Choroid plexus epithelial cell (primary cell): ENCODE measurements at regions not wholly inside any gene's neighbourhood (a gene's known extent, or its start where the extent isn't known, plus 50 kb on each side); places are given as distances from the start of the nearest gene placed in this dataset.

ENCODE experiments used
- DNase-seq: peaks from one replicate; pipeline ENCODE4 v3.0.0-alpha.2; 2010; ENCODE audit warnings: low read depth
- H3K4me3 ChIP-seq: 2 replicates; pipeline ENCODE4 v1.5.1; 2011; ENCODE audit warnings: low read depth, mild to moderate bottlenecking, control low read depth, low read length, moderate library complexity
- CTCF ChIP-seq: conservative IDR thresholded peaks from 2 replicates; pipeline ENCODE4 v1.5.1; 2011; ENCODE audit warnings: low read depth, mild to moderate bottlenecking, control low read depth, inconsistent platforms, low read length, moderate library complexity

GRCh38 chr11:27287205-27287604 lies 75.8 kb downstream of the CCDC34 start:
- no peak for DNase-seq

GRCh38 chr11:27285761-27286160 lies 77.3 kb downstream of the CCDC34 start:
- H3K4me3 ChIP-seq = no peak overlapping the region
- no peak for DNase-seq
- no peak for TF ChIP-seq CTCF

More at GRCh38 chr11:27287205-27287604, 75.8 kb downstream of the CCDC34 start:
- H3K4me3 ChIP-seq = no peak overlapping the region
- no peak for TF ChIP-seq CTCF

GRCh38 chr11:27282806-27283205 lies 80.2 kb downstream of the CCDC34 start:
- TF ChIP-seq CTCF = no peak
- H3K4me3 ChIP-seq = no peak overlapping the region
- DNase-seq = peak; percentile 58

GRCh38 chr11:27281740-27282590 lies 81.0 kb downstream of the CCDC34 start:
- DNase-seq = peak; percentile 98
- no peak overlapping the region for H3K4me3 ChIP-seq
- TF ChIP-seq CTCF = no peak

- peak; percentile 15 for DNase-seq
- no peak for TF ChIP-seq CTCF
- H3K4me3 ChIP-seq = no peak overlapping the region
These were observed 81.7 kb downstream of the CCDC34 start for GRCh38 chr11:27281276-27281675.

- H3K4me3 ChIP-seq = no peak overlapping the region
- no peak for TF ChIP-seq CTCF
- peak; percentile 15 for DNase-seq
These were observed 82.9 kb downstream of the CCDC34 start for GRCh38 chr11:27280140-27280539.

GRCh38 chr11:27279460-27279859 lies 83.6 kb downstream of the CCDC34 start:
- TF ChIP-seq CTCF = no peak
- no peak for DNase-seq
- no peak overlapping the region for H3K4me3 ChIP-seq
